HCT116 (cell line): ENCODE measurements at regions not wholly inside any gene's neighbourhood (a gene's known extent, or its start where the extent isn't known, plus 50 kb on each side); places are given as distances from the start of the nearest gene placed in this dataset.

Experiments used
- ATAC-seq: fragments of 200-7000 bp; cut with Tn5 transposase; 2 replicates; pipeline ENCODE4 v1.9.1; 2020; ENCODE audit warnings: mild to moderate bottlenecking, moderate library complexity
- BruUV-seq: library from RNA; stranded (reverse); fragments of 400-500 nt; replicated peaks from 2 replicates; lab custom pipeline; 2021; lab: Mats Ljungman, UMichigan
- CTCF ChIA-PET: fragments of 300-600 bp; sonication (Branson Sonifier 250); formaldehyde crosslinking; loops from one replicate; lab custom pipeline; 2021; ENCODE audit warnings: antibody characterized with exemption; lab: Charles Lee
- POLR2A ChIA-PET: fragments of 300-600, 350-600 bp; sonication (Branson Sonifier 250); formaldehyde crosslinking; loops from one replicate; lab custom pipeline; 2021; ENCODE audit warnings: antibody characterized with exemption; lab: Charles Lee
- RAD21 ChIA-PET, 2 experiments: fragments of 300-600 bp; sonication (Branson Sonifier 250); formaldehyde crosslinking; loops; one replicate each; lab custom pipeline; 2023; ENCODE audit warnings: low total read pairs in 2 of 2; ENCODE audit not compliant: uncharacterized antibody in 2 of 2, unreplicated experiment in 2 of 2, low non-redundant PET in 1 of 2; lab: Charles Lee
- DNase-seq: peaks from one replicate; pipeline ENCODE4 v3.0.0-alpha.2; 2010; ENCODE audit warnings: low read depth, low spot score
- H2AFZ ChIP-seq: fragments of 200-600 bp; shearing (Covaris generic), sonication (generic); 2 replicates; pipeline ENCODE4 v1.6.1; 2017; ENCODE audit warnings: low read depth, mixed run types, mixed read lengths, antibody characterized with exemption, low read length; ENCODE audit not compliant: poor library complexity, severe bottlenecking
- H3K27ac ChIP-seq: 2 replicates; pipeline ENCODE4 v1.5.1; 2012; ENCODE audit warnings: low read depth, low read length
- H3K27me3 ChIP-seq: fragments of 200-600 bp; sonication (generic); 2 replicates; pipeline ENCODE4 v1.6.1; 2016; ENCODE audit warnings: mixed run types, low read length, mixed read lengths; ENCODE audit not compliant: insufficient read depth
- H3K36me3 ChIP-seq, 2 experiments: fragments of 200-500 bp in 1 of 2; fragments of 200-600 bp in 1 of 2; sonication (Bioruptor generic) in 1 of 2; sonication (generic) in 1 of 2; 2 replicates each; pipeline versions ENCODE4 v1.5.1 to v1.6.1; 2014 to 2016; ENCODE audit warnings: low read length in 2 of 2, inconsistent platforms in 1 of 2, mixed read lengths in 1 of 2, mixed run types in 1 of 2; ENCODE audit not compliant: insufficient read depth in 2 of 2, control insufficient read depth in 1 of 2
- H3K4me1 ChIP-seq, 2 experiments: fragments of 200-600 bp in 1 of 2; sonication (generic) in 1 of 2; 2 replicates each; pipeline versions ENCODE4 v1.5.1 to v1.6.1; 2012 to 2017; ENCODE audit warnings: low read length in 2 of 2, inconsistent platforms in 1 of 2, mild to moderate bottlenecking in 1 of 2, mixed read lengths in 1 of 2, mixed run types in 1 of 2, moderate library complexity in 1 of 2; ENCODE audit not compliant: insufficient read depth in 2 of 2, control insufficient read depth in 1 of 2
- H3K4me2 ChIP-seq: fragments of 200-600 bp; sonication (generic); 2 replicates; pipeline ENCODE4 v1.6.1; 2017; ENCODE audit warnings: mixed run types, low read length, mixed read lengths
- H3K4me3 ChIP-seq, 2 experiments: fragments of 200-600 bp in 1 of 2; sonication (generic) in 1 of 2; replicated peaks in 1 of 2; 2 replicates each; pipeline ENCODE4 v1.5.1; 2011 to 2016; ENCODE audit warnings: low read length in 2 of 2, control low read depth in 1 of 2, low read depth in 1 of 2, mild to moderate bottlenecking in 1 of 2, mixed read lengths in 1 of 2, mixed run types in 1 of 2
- H3K79me2 ChIP-seq: fragments of 200-600 bp; sonication (generic); 2 replicates; pipeline ENCODE4 v1.6.1; 2017; ENCODE audit warnings: mild to moderate bottlenecking, mixed run types, low read length, moderate library complexity, mixed read lengths; ENCODE audit not compliant: insufficient read depth
- H3K9ac ChIP-seq: fragments of 200-600 bp; sonication (generic); 2 replicates; pipeline ENCODE4 v1.6.1; 2016; ENCODE audit warnings: low read length, mixed read lengths
- H3K9me2 ChIP-seq: fragments of 200-600 bp; sonication (generic), shearing (Covaris generic); 2 replicates; pipeline ENCODE4 v1.6.1; 2017; ENCODE audit warnings: mixed run types, mild to moderate bottlenecking, moderate library complexity; ENCODE audit not compliant: insufficient read depth
- H3K9me3 ChIP-seq, 2 experiments: fragments of 200-500 bp in 1 of 2; fragments of 200-600 bp in 1 of 2; sonication (Bioruptor generic) in 1 of 2; sonication (generic) in 1 of 2; 2 replicates each; pipeline ENCODE4 v1.6.1; 2014 to 2017; ENCODE audit warnings: low read length in 2 of 2, mixed read lengths in 2 of 2, inconsistent platforms in 1 of 2, low read depth in 1 of 2, mild to moderate bottlenecking in 1 of 2, mixed run types in 1 of 2, moderate library complexity in 1 of 2; ENCODE audit not compliant: control insufficient read depth in 1 of 2, insufficient read depth in 1 of 2
- H4K20me1 ChIP-seq: fragments of 200-600 bp; sonication (generic), shearing (Covaris generic); 2 replicates; pipeline ENCODE4 v1.6.1; 2017; ENCODE audit warnings: mixed run types, mild to moderate bottlenecking, moderate library complexity; ENCODE audit not compliant: insufficient read depth
- ATF3 ChIP-seq: IDR thresholded peaks from 2 replicates; pipeline ENCODE4 v1.6.1; 2012
- CBX3 ChIP-seq: IDR thresholded peaks from 2 replicates; pipeline ENCODE4 v1.6.1; 2012; ENCODE audit warnings: low read depth
- CTCF ChIP-seq, 3 experiments: fragments of 200-600 bp in 1 of 3; sonication (generic) in 1 of 3; IDR thresholded peaks in 2 of 3; conservative IDR thresholded peaks in 1 of 3; 2 replicates each; pipeline ENCODE4 v1.5.1; 2012 to 2017; ENCODE audit warnings: low read depth in 2 of 3, low read length in 2 of 3, antibody characterized with exemption in 1 of 3, borderline replicate concordance in 1 of 3, control low read depth in 1 of 3, mild to moderate bottlenecking in 1 of 3, mixed read lengths in 1 of 3, mixed run types in 1 of 3, moderate library complexity in 1 of 3; ENCODE audit not compliant: insufficient read depth in 1 of 3
- EGR1 ChIP-seq: IDR thresholded peaks from 2 replicates; pipeline ENCODE4 v1.6.1; 2012; ENCODE audit warnings: low read depth
- EZH2 ChIP-seq: fragments of 200-600 bp; sonication (generic); IDR thresholded peaks from 2 replicates; pipeline ENCODE4 v1.6.1; 2017; ENCODE audit warnings: antibody characterized with exemption, mixed run types
- EZH2phosphoT487 ChIP-seq: fragments of 200-600 bp; IDR thresholded peaks from 2 replicates; pipeline ENCODE4 v1.6.1; 2018; ENCODE audit warnings: antibody characterized with exemption, borderline replicate concordance
- FOSL1 ChIP-seq: IDR thresholded peaks from 2 replicates; pipeline ENCODE4 v1.6.1; 2012; ENCODE audit warnings: low read depth
- JUND ChIP-seq: IDR thresholded peaks from 2 replicates; pipeline ENCODE4 v1.6.1; 2012
- MAX ChIP-seq: IDR thresholded peaks from 2 replicates; pipeline ENCODE4 v1.6.1; 2012
- POLR2A ChIP-seq: IDR thresholded peaks from 2 replicates; pipeline ENCODE4 v1.7.0; 2011; ENCODE audit warnings: borderline replicate concordance; ENCODE audit not compliant: insufficient read depth, insufficient read length; ENCODE audit errors: extremely low read depth
- POLR2AphosphoS5 ChIP-seq: IDR thresholded peaks from 2 replicates; pipeline ENCODE4 v1.6.1; 2011; ENCODE audit warnings: mild to moderate bottlenecking, low read depth, low read length, moderate library complexity
- RAD21 ChIP-seq: IDR thresholded peaks from 2 replicates; pipeline ENCODE4 v1.6.1; 2012; ENCODE audit warnings: low read depth, mild to moderate bottlenecking
- SIN3A ChIP-seq: IDR thresholded peaks from 2 replicates; pipeline ENCODE4 v1.6.1; 2012; ENCODE audit warnings: low read depth
- SP1 ChIP-seq: IDR thresholded peaks from 2 replicates; pipeline ENCODE4 v1.6.1; 2012; ENCODE audit warnings: low read depth
- TCF7L2 ChIP-seq: IDR thresholded peaks from 2 replicates; pipeline ENCODE4 v1.7.0; 2011; ENCODE audit warnings: borderline replicate concordance, inconsistent platforms; ENCODE audit not compliant: insufficient read depth, insufficient read length; ENCODE audit errors: extremely low read depth
- YY1 ChIP-seq: IDR thresholded peaks from 2 replicates; pipeline ENCODE4 v1.6.1; 2011; ENCODE audit warnings: low read length, low read depth, moderate library complexity, mild to moderate bottlenecking; ENCODE audit not compliant: insufficient replicate concordance; ENCODE audit errors: extremely low read depth
- ZFX ChIP-seq: fragments of 450-650 bp; IDR thresholded peaks from 2 replicates; pipeline ENCODE4 v1.6.1; 2017
- intact Hi-C: fragments of 100-400 bp; cut with micrococcal nuclease; formaldehyde crosslinking; loops from 2 replicates; pipeline ENCODE4 v1.10.0; 2022
- TF ChIP-seq, protein P1 (sequence below): IDR thresholded peaks from 2 replicates; pipeline ENCODE4 v1.6.1; 2012; ENCODE audit warnings: low read depth

DNA sequence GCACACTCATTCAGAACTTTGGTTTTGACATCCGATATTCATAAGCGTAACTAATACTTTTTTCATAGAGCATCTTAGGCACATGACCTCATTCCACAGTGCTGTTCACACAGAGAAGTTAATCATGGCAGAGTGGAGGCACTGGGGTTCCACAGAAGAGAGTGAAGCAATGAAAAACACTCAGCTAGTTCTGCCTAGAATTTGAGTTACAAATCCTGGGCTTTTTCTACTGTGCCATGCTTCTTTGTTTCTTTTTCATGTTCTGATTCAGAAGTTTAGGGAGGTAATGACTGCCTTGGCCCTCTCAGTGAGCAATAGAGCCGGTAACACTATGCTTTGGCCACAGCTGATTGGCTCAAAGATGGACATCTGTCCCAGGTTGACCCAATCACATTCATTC lies 176.1 kb upstream of the MITF start:
- Histone ChIP-seq H3K4me2 (no peak overlapping the region), H3K27ac (no peak overlapping the region), H3K27me3 (no peaks in the 10 kb centered on the region), H3K4me1 (no peaks in the 10 kb centered on the region), H3K79me2 (no peaks in the 10 kb centered on the region), H3K9me3 (no peaks in the 10 kb centered on the region), H3K9ac (no peak overlapping the region), H3K36me3 (no peaks in the 10 kb centered on the region), H3K4me3 (no peak overlapping the region), H2AFZ (no peak overlapping the region), H4K20me1 (no peaks in the 10 kb centered on the region), H3K9me2 (no peaks in the 10 kb centered on the region)
- DNase-seq (no peak), ATAC-seq (no peak)
- no peak for TF ChIP-seq FOSL1
- TF ChIP-seq POLR2A = no peak
- TF ChIP-seq CTCF (IDR thresholded peaks at IDR 0.05 in 2 of 3, conservative IDR thresholded peaks at IDR 0.05 in 1 of 3; ENCODE audit: borderline replicate concordance in 1 of 3, insufficient read depth in 1 of 3, low read depth in 2 of 3, low read length in 2 of 3) = no peak
- no peak for TF ChIP-seq ATF3
- TF ChIP-seq SP1 = no peak
- TF ChIP-seq ZFX = no peak
- TF ChIP-seq, protein P1, sequence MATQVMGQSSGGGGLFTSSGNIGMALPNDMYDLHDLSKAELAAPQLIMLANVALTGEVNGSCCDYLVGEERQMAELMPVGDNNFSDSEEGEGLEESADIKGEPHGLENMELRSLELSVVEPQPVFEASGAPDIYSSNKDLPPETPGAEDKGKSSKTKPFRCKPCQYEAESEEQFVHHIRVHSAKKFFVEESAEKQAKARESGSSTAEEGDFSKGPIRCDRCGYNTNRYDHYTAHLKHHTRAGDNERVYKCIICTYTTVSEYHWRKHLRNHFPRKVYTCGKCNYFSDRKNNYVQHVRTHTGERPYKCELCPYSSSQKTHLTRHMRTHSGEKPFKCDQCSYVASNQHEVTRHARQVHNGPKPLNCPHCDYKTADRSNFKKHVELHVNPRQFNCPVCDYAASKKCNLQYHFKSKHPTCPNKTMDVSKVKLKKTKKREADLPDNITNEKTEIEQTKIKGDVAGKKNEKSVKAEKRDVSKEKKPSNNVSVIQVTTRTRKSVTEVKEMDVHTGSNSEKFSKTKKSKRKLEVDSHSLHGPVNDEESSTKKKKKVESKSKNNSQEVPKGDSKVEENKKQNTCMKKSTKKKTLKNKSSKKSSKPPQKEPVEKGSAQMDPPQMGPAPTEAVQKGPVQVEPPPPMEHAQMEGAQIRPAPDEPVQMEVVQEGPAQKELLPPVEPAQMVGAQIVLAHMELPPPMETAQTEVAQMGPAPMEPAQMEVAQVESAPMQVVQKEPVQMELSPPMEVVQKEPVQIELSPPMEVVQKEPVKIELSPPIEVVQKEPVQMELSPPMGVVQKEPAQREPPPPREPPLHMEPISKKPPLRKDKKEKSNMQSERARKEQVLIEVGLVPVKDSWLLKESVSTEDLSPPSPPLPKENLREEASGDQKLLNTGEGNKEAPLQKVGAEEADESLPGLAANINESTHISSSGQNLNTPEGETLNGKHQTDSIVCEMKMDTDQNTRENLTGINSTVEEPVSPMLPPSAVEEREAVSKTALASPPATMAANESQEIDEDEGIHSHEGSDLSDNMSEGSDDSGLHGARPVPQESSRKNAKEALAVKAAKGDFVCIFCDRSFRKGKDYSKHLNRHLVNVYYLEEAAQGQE = no peak
- TF ChIP-seq POLR2AphosphoS5 = no peak
- TF ChIP-seq MAX = no peak
- no peak for TF ChIP-seq YY1
- TF ChIP-seq EZH2 = no peak
- TF ChIP-seq JUND = no peak
- no peak for TF ChIP-seq CBX3
- TF ChIP-seq EZH2phosphoT487 = no peak
- no peak for TF ChIP-seq SIN3A
- no peak for TF ChIP-seq RAD21
- no peak for TF ChIP-seq TCF7L2
- no peak for TF ChIP-seq EGR1
- POLR2A ChIA-PET = no interaction called here
- RAD21 ChIA-PET = no interaction called here
- intact Hi-C loops = no loop called here
- BruUV-seq = no TSS peak
- CTCF ChIA-PET = no interaction called here
